K562 (cell line): ENCODE measurements at regions not wholly inside any gene's neighbourhood (a gene's known extent, or its start where the extent isn't known, plus 50 kb on each side); places are given as distances from the start of the nearest gene placed in this dataset.

Source experiments
- BRCA1 ChIP-seq, 2 experiments: fragments of 450-650 bp in 1 of 2; sonication (generic) in 1 of 2; formaldehyde crosslinking in 1 of 2; IDR thresholded peaks; 2 replicates each; pipeline versions ENCODE4 v1.5.0 to v1.6.1; 2017 to 2020; ENCODE audit warnings: mild to moderate bottlenecking in 1 of 2, missing genetic modification reagents in 1 of 2
- CBFA2T3 ChIP-seq: fragments of 450-650 bp; IDR thresholded peaks from 2 replicates; pipeline ENCODE4 v1.6.1; 2017
- CEBPG ChIP-seq, 3 experiments: fragments of 200-800 bp in 1 of 3; sonication (Bioruptor generic) in 1 of 3; sonication (generic) in 1 of 3; formaldehyde crosslinking in 1 of 3; IDR thresholded peaks in 2 of 3; conservative IDR thresholded peaks in 1 of 3; 2 replicates each; pipeline versions ENCODE4 v1.6.1 to v1.8.0; 2016 to 2022; ENCODE audit warnings: missing compliant biosample characterization in 2 of 3, missing genetic modification characterization in 2 of 3, mild to moderate bottlenecking in 1 of 3, missing genetic modification reagents in 1 of 3
- CREB1 ChIP-seq, 2 experiments: sonication (generic) in 1 of 2; formaldehyde crosslinking in 1 of 2; IDR thresholded peaks; 2 replicates each; pipeline versions ENCODE4 v1.6.1 to v1.8.0; 2012 to 2022; ENCODE audit warnings: inconsistent platforms in 1 of 2, mild to moderate bottlenecking in 1 of 2, missing genetic modification reagents in 1 of 2, moderate library complexity in 1 of 2
- ETV5 ChIP-seq: sonication (generic); formaldehyde crosslinking; IDR thresholded peaks from 2 replicates; pipeline ENCODE4 v1.4.0; 2020; ENCODE audit warnings: low read depth, mild to moderate bottlenecking, missing genetic modification reagents
- ILK ChIP-seq: fragments of 450-650 bp; IDR thresholded peaks from 2 replicates; pipeline ENCODE4 v1.6.1; 2016; ENCODE audit warnings: missing genetic modification characterization, low read depth, mild to moderate bottlenecking, missing compliant biosample characterization, moderate library complexity, borderline replicate concordance
- KDM1A ChIP-seq, 2 experiments: fragments of 450-650 bp; IDR thresholded peaks; 2 replicates each; pipeline ENCODE4 v1.6.1; 2016; ENCODE audit warnings: mild to moderate bottlenecking in 2 of 2
- NFATC3 ChIP-seq: fragments of 450-650 bp; IDR thresholded peaks from 2 replicates; pipeline ENCODE4 v1.6.1; 2017; ENCODE audit warnings: mild to moderate bottlenecking
- RHOXF2B ChIP-seq: fragments of 250-450 bp; sonication (Bioruptor Pico); conservative IDR thresholded peaks from 2 replicates; pipeline ENCODE4 v1.5.1; 2021
- SOX6 ChIP-seq: fragments of 450-650 bp; IDR thresholded peaks from 2 replicates; pipeline ENCODE4 v1.6.1; 2014; ENCODE audit warnings: mild to moderate bottlenecking
- U2AF2 ChIP-seq: fragments of 200-400 bp; formaldehyde crosslinking; optimal IDR thresholded peaks from 2 replicates; pipeline ENCODE3; 2017; ENCODE audit warnings: low read depth, mild to moderate bottlenecking, low read length
- ZFP36 ChIP-seq: fragments of 150-350 bp; IDR thresholded peaks from 2 replicates; pipeline ENCODE4 v1.6.1; 2018; ENCODE audit warnings: low read length, low read depth; ENCODE audit not compliant: partially characterized antibody
- ZKSCAN3 ChIP-seq: fragments of 250-450 bp; sonication (Bioruptor Pico); IDR thresholded peaks from 2 replicates; pipeline ENCODE4 v1.4.0; 2020
- ZNF764 ChIP-seq: fragments of 250-450 bp; sonication (Bioruptor Pico); IDR thresholded peaks from 2 replicates; pipeline ENCODE4 v1.4.0; 2020; ENCODE audit warnings: low read depth, mild to moderate bottlenecking, moderate library complexity
- TF ChIP-seq, protein P1 (sequence below): fragments of 200-600 bp; sonication (generic); IDR thresholded peaks from one replicate; pipeline ENCODE4 v1.6.1; 2012; ENCODE audit warnings: mild to moderate bottlenecking, low read depth, low read length, inconsistent platforms
- TF ChIP-seq, protein P2 (sequence below): fragments of 450-650 bp; formaldehyde crosslinking; IDR thresholded peaks from 2 replicates; pipeline ENCODE4 v1.4.0; 2020; ENCODE audit warnings: mild to moderate bottlenecking
- TF ChIP-seq, protein P3 (sequence below): IDR thresholded peaks from 2 replicates; pipeline ENCODE4 v1.6.1; 2011; ENCODE audit not compliant: insufficient read length; ENCODE audit errors: extremely low read depth

DNA sequence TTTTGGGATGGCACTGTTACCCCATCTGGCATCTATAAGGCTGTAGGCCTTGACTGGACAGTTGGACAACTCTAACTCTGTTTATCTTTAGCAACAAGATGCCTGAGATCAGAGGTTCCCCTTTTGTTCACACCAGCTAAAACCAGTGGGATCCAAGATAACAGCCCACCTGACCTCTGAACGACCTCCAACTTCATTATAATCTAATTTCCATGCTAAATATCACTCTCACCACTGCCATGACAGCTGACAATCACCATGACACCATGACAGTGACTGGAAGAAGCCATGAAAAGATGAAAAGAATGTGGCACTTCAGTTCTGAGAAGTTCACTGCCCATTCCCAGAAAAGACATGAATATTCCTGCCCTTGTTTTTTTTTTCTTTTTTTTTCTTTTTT lies 281.4 kb upstream of the TAC1 start (continued):
- TF ChIP-seq CREB1 (IDR thresholded peaks at IDR 0.05) (no peak), CREB1 (CRISPR knock-in tag; IDR thresholded peaks at IDR 0.05) (no peak), SOX6 (peak; percentile 78), BRCA1 (IDR thresholded peaks at IDR 0.05) (no peak), BRCA1 (CRISPR knock-in tag; IDR thresholded peaks at IDR 0.05) (no peak), ETV5 (no peak), NFATC3 (no peak), CBFA2T3 (peak; percentile 85), ZNF764 (CRISPR knock-in tag) (no peak), KDM1A (IDR thresholded peaks at IDR 0.05) (no peak), ILK (tag) (no peak), U2AF2 (no peak), ZKSCAN3 (CRISPR knock-in tag) (no peak), RHOXF2B (CRISPR knock-in tag) (no peak), CEBPG (CRISPR knock-in tag; IDR thresholded peaks at IDR 0.05) (no peak), CEBPG (tag; conservative IDR thresholded peaks at IDR 0.05 in 1 of 2, IDR thresholded peaks at IDR 0.05 in 1 of 2) (no peak), ZFP36 (no peak)
- TF ChIP-seq, protein P1, sequence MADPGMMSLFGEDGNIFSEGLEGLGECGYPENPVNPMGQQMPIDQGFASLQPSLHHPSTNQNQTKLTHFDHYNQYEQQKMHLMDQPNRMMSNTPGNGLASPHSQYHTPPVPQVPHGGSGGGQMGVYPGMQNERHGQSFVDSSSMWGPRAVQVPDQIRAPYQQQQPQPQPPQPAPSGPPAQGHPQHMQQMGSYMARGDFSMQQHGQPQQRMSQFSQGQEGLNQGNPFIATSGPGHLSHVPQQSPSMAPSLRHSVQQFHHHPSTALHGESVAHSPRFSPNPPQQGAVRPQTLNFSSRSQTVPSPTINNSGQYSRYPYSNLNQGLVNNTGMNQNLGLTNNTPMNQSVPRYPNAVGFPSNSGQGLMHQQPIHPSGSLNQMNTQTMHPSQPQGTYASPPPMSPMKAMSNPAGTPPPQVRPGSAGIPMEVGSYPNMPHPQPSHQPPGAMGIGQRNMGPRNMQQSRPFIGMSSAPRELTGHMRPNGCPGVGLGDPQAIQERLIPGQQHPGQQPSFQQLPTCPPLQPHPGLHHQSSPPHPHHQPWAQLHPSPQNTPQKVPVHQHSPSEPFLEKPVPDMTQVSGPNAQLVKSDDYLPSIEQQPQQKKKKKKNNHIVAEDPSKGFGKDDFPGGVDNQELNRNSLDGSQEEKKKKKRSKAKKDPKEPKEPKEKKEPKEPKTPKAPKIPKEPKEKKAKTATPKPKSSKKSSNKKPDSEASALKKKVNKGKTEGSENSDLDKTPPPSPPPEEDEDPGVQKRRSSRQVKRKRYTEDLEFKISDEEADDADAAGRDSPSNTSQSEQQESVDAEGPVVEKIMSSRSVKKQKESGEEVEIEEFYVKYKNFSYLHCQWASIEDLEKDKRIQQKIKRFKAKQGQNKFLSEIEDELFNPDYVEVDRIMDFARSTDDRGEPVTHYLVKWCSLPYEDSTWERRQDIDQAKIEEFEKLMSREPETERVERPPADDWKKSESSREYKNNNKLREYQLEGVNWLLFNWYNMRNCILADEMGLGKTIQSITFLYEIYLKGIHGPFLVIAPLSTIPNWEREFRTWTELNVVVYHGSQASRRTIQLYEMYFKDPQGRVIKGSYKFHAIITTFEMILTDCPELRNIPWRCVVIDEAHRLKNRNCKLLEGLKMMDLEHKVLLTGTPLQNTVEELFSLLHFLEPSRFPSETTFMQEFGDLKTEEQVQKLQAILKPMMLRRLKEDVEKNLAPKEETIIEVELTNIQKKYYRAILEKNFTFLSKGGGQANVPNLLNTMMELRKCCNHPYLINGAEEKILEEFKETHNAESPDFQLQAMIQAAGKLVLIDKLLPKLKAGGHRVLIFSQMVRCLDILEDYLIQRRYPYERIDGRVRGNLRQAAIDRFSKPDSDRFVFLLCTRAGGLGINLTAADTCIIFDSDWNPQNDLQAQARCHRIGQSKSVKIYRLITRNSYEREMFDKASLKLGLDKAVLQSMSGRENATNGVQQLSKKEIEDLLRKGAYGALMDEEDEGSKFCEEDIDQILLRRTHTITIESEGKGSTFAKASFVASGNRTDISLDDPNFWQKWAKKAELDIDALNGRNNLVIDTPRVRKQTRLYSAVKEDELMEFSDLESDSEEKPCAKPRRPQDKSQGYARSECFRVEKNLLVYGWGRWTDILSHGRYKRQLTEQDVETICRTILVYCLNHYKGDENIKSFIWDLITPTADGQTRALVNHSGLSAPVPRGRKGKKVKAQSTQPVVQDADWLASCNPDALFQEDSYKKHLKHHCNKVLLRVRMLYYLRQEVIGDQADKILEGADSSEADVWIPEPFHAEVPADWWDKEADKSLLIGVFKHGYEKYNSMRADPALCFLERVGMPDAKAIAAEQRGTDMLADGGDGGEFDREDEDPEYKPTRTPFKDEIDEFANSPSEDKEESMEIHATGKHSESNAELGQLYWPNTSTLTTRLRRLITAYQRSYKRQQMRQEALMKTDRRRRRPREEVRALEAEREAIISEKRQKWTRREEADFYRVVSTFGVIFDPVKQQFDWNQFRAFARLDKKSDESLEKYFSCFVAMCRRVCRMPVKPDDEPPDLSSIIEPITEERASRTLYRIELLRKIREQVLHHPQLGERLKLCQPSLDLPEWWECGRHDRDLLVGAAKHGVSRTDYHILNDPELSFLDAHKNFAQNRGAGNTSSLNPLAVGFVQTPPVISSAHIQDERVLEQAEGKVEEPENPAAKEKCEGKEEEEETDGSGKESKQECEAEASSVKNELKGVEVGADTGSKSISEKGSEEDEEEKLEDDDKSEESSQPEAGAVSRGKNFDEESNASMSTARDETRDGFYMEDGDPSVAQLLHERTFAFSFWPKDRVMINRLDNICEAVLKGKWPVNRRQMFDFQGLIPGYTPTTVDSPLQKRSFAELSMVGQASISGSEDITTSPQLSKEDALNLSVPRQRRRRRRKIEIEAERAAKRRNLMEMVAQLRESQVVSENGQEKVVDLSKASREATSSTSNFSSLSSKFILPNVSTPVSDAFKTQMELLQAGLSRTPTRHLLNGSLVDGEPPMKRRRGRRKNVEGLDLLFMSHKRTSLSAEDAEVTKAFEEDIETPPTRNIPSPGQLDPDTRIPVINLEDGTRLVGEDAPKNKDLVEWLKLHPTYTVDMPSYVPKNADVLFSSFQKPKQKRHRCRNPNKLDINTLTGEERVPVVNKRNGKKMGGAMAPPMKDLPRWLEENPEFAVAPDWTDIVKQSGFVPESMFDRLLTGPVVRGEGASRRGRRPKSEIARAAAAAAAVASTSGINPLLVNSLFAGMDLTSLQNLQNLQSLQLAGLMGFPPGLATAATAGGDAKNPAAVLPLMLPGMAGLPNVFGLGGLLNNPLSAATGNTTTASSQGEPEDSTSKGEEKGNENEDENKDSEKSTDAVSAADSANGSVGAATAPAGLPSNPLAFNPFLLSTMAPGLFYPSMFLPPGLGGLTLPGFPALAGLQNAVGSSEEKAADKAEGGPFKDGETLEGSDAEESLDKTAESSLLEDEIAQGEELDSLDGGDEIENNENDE, result no peak
- TF ChIP-seq, protein P2, sequence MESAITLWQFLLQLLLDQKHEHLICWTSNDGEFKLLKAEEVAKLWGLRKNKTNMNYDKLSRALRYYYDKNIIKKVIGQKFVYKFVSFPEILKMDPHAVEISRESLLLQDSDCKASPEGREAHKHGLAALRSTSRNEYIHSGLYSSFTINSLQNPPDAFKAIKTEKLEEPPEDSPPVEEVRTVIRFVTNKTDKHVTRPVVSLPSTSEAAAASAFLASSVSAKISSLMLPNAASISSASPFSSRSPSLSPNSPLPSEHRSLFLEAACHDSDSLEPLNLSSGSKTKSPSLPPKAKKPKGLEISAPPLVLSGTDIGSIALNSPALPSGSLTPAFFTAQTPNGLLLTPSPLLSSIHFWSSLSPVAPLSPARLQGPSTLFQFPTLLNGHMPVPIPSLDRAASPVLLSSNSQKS (CRISPR knock-in tag), result no peak
- TF ChIP-seq, protein P3, sequence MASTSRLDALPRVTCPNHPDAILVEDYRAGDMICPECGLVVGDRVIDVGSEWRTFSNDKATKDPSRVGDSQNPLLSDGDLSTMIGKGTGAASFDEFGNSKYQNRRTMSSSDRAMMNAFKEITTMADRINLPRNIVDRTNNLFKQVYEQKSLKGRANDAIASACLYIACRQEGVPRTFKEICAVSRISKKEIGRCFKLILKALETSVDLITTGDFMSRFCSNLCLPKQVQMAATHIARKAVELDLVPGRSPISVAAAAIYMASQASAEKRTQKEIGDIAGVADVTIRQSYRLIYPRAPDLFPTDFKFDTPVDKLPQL, result no peak
